ENCODE measurements at regions not wholly inside any gene's neighbourhood (a gene's known extent, or its start where the extent isn't known, plus 50 kb on each side); places are given as distances from the start of the nearest gene placed in this dataset.

GRCh38 chr4:62209757-62210485 lies 1009.8 kb downstream of the ADGRL3 start:
- TF ChIP-seq CTCF (IDR thresholded peaks at IDR 0.05; ENCODE audit: low read depth, low read length, missing control alignments): no peak
- DNase-seq (ENCODE audit: extremely low read depth, low read depth): no peak
- no peak overlapping the region for H3K4me3 ChIP-seq (replicated peaks; ENCODE audit: low read depth, low read length)

DNA sequence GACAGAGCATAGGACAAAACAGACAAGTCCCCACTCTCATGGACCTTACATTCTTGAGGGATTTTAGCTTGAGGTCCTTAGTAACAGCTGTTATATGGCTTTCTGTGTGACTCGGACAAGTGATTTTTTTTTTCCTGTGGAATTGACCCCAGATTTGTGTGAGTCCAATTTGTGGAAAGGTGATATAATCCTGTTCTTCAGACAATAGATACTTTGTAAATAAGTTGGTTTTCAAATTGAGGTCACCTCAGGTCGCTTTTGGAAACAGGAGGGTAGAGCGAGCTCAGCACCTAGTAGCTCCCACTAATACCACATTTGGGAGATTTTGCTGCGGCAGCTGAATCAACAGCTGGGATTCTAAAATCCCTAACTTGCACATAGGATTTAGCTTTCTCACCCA lies 1008.8 kb downstream of the ADGRL3 start:
- no peak for DNase-seq (ENCODE audit: extremely low read depth, low read depth)
- TF ChIP-seq CTCF (IDR thresholded peaks at IDR 0.05; ENCODE audit: low read depth, low read length, missing control alignments): no peak
- no peak overlapping the region for H3K4me3 ChIP-seq (replicated peaks; ENCODE audit: low read depth, low read length)

DNA sequence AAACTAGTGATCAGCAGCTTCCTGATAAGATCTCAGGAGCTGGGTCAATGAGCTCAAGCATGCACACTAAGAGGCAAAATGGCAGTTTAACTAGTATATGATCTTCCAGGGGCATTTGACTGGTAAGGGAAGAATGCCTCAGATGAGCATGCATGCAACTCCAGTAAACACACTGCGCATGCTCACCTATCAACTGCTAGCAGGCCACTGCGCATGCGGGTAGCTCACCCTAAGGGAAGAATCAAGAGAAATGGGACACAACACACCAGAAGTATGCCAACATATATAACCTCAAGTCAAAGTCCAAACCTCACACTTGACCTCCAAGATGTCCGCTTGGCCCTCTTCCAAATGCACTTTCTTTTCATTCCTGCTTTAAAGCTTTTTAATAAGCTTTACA lies 1004.0 kb downstream of the ADGRL3 start:
- no peak for TF ChIP-seq CTCF (IDR thresholded peaks at IDR 0.05; ENCODE audit: low read depth, low read length, missing control alignments)
- DNase-seq (ENCODE audit: extremely low read depth, low read depth): no peak
- H3K4me3 ChIP-seq (replicated peaks; ENCODE audit: low read depth, low read length): no peak overlapping the region

DNA sequence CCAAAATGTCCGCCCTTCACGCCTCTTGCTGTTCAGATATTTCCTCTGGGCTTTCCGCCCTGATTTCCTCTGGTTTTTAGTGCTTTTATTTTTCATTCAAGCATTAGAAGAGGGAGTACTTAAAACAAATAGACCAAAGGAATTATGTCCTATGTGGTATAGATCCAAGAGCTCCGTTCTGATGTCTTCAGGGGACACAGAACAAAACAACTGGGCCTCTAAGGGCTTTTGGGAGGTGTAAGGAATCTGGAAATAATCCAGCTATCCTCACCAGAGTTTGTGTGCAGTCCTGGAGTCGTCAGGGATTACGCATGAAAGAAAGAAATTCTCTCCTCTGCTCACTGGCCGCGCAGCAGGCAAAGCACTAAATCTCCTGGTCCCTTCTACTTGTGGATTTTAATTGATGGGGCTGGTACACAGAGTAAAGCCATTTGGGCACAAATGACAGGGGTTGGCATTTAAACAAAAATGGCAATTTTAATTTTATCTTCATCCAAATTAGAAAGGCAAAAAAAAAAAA lies 999.2 kb downstream of the ADGRL3 start:
- TF ChIP-seq CTCF (IDR thresholded peaks at IDR 0.05; ENCODE audit: low read depth, low read length, missing control alignments): no peak
- DNase-seq (ENCODE audit: extremely low read depth, low read depth): no peak
- no peak overlapping the region for H3K4me3 ChIP-seq (replicated peaks; ENCODE audit: low read depth, low read length)

DNA sequence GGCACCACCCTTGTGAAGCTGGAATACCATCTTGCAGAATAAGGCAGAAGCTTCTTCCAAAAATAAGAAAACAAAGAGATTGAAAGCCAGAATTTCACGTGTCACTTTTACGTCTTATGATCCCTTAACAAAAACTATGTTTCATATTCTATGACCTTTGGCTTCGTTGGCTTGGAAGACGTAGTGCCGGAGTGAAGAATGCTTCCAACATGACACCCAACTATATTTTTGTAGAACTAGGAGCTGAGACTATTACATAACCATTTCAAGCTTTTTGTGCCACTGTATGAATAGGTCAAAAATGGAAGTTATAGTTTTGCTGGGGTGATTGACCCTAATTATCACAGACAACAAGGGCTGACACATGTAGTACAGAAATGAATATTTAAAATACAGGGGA lies 996.2 kb downstream of the ADGRL3 start:
- no peak overlapping the region for H3K4me3 ChIP-seq (replicated peaks; ENCODE audit: low read depth, low read length)
- no peak for DNase-seq (ENCODE audit: extremely low read depth, low read depth)
- TF ChIP-seq CTCF (IDR thresholded peaks at IDR 0.05; ENCODE audit: low read depth, low read length, missing control alignments): no peak

- DNase-seq (ENCODE audit: extremely low read depth, low read depth): no peak
- no peak for TF ChIP-seq CTCF (IDR thresholded peaks at IDR 0.05; ENCODE audit: low read depth, low read length, missing control alignments)
- no peak overlapping the region for H3K4me3 ChIP-seq (replicated peaks; ENCODE audit: low read depth, low read length)
Observed at GRCh38 chr4:62194342-62194741, 994.2 kb downstream of the ADGRL3 start.

GRCh38 chr4:62193761-62194160 lies 993.6 kb downstream of the ADGRL3 start:
- DNase-seq (ENCODE audit: extremely low read depth, low read depth): no peak
- H3K4me3 ChIP-seq (replicated peaks; ENCODE audit: low read depth, low read length): no peak overlapping the region
- no peak for TF ChIP-seq CTCF (IDR thresholded peaks at IDR 0.05; ENCODE audit: low read depth, low read length, missing control alignments)
